GM06990 (cell line): ENCODE measurements at regions not wholly inside any gene's neighbourhood (a gene's known extent, or its start where the extent isn't known, plus 50 kb on each side); places are given as distances from the start of the nearest gene placed in this dataset.

Source experiments
- DNase-seq: peaks from one replicate; pipeline ENCODE4 v3.0.0-alpha.2; 2011; ENCODE audit not compliant: insufficient read length; ENCODE audit errors: extremely low read depth
- H3K27me3 ChIP-seq: replicated peaks from 2 replicates; pipeline ENCODE4 v1.6.0; 2011; ENCODE audit warnings: low read length; ENCODE audit not compliant: control insufficient read depth, insufficient read depth
- H3K36me3 ChIP-seq: 2 replicates; pipeline ENCODE4 v1.5.1; 2011; ENCODE audit warnings: low read length; ENCODE audit not compliant: control insufficient read depth, insufficient read depth
- H3K4me3 ChIP-seq: replicated peaks from 2 replicates; pipeline ENCODE4 v1.5.1; 2011; ENCODE audit warnings: low read depth, mild to moderate bottlenecking, control low read depth, low read length
- CTCF ChIP-seq: IDR thresholded peaks from 2 replicates; pipeline ENCODE4 v1.5.1; 2011; ENCODE audit warnings: low read length, control low read depth, mild to moderate bottlenecking, inconsistent platforms; ENCODE audit not compliant: insufficient read depth, poor library complexity, severe bottlenecking

DNA sequence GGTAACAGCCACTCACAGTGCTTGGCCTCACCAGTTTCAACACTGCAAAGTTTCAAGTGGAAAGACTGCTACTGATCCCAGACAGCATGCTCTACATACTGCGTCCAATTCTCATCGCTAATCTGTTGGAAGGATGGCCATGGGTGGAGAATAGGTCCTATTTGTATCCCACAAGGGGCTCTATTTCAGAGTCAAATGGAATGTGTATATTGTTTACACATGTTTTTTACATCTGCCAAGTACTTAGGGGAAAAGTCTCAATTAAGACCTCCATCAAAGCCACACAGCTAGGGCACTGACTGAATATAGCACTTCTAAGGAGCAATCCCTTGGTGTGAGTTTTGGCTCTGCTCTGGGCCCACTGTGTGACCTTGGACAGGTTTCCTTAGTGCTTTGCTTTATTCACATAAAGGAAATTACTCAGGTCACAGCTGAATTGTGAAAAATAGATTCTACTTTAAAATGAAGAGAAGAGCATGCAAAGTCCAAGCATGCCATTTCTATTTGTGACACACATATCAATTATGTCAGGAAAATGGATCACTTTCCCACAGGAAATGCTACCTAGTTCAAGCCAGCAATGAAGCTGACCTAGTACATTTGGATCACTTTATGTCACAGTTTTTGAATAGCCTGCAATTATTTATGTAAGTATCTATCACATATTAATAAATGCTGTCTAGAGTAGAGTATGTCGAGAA lies 112.9 kb upstream of the STK17B start:
- no peak overlapping the region for H3K4me3 ChIP-seq
- DNase-seq = no peak
- TF ChIP-seq CTCF = no peak
- no peaks in the 10 kb centered on the region for H3K27me3 ChIP-seq
- peaks cover 1% of the 10 kb centered on the region for H3K36me3 ChIP-seq

DNA sequence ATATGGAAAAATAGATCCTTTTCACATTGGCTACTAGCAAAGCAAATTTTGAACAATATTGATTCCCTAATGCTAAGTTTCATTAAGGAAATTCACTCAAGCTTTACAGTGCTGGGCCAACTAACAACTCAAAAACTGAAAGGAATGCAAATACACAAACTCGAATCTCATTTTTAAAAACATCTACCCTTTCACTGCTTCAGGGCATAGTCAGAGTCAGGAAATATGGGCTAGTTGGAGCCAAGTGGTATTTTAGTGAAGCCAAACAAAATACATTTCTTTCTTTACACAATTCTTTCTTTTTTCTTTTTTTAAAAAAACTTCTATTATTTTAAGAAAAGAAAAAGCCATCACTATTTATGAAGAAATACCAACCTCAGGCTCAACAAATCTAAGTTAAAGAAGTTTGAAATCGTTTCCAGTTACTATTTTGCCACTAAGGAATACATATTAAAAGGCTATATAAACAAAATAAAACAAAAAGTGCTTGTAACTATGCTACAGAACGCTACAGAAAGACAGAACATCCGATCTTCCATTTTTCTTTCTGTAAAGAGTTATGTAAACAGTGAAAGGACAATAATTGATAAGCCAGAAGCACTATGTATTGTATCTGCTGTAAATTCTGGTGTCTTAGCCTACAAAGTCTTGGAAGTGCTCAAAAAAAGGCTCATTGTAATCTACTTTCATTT lies 113.6 kb upstream of the STK17B start:
- no peak for TF ChIP-seq CTCF
- Histone ChIP-seq H3K36me3 (peaks cover 1% of the 10 kb centered on the region), H3K27me3 (no peaks in the 10 kb centered on the region), H3K4me3 (no peak overlapping the region)
- no peak for DNase-seq

- H3K36me3 ChIP-seq = peaks cover 3% of the 10 kb centered on the region
- no peak overlapping the region for H3K4me3 ChIP-seq
- TF ChIP-seq CTCF = no peak
- H3K27me3 ChIP-seq = no peaks in the 10 kb centered on the region
- no peak for DNase-seq
Observed at GRCh38 chr2:196286821-196287220, 115.4 kb upstream of the STK17B start.

GRCh38 chr2:196287523-196287922 lies 116.1 kb upstream of the STK17B start:
- H3K36me3 ChIP-seq = peaks cover 4% of the 10 kb centered on the region
- DNase-seq = no peak
- no peak for TF ChIP-seq CTCF

GRCh38 chr2:196288006-196288538 lies 116.7 kb upstream of the STK17B start:
- H3K36me3 ChIP-seq = peaks cover 4% of the 10 kb centered on the region
- no peak for TF ChIP-seq CTCF
- no peaks in the 10 kb centered on the region for H3K27me3 ChIP-seq
- DNase-seq = no peak
- no peak overlapping the region for H3K4me3 ChIP-seq

More at GRCh38 chr2:196287523-196287922, 116.1 kb upstream of the STK17B start:
- no peak overlapping the region for H3K4me3 ChIP-seq
- H3K27me3 ChIP-seq = no peaks in the 10 kb centered on the region
